ENCODE measurements at regions not wholly inside any gene's neighbourhood (a gene's known extent, or its start where the extent isn't known, plus 50 kb on each side); places are given as distances from the start of the nearest gene placed in this dataset.

DNA sequence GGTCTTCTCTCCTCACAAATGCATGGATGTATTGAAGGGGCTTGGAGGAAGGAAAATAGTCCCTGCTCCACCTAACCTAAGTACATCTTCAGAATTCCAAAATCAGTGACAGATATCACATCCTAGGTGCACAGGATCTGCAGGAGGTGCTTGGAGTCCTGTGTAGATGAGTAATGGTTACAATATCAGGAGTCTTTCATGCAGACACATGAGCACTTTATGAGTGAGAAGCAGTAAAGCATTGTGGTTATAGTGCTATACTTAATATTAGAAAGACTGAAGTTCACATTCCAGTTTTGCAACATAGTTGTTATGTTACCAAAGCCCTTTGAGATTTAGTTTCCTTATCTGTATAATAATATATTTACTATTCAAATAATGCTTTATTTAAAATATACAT lies 516.7 kb downstream of the NEBL start:
- TF ChIP-seq, protein P1, sequence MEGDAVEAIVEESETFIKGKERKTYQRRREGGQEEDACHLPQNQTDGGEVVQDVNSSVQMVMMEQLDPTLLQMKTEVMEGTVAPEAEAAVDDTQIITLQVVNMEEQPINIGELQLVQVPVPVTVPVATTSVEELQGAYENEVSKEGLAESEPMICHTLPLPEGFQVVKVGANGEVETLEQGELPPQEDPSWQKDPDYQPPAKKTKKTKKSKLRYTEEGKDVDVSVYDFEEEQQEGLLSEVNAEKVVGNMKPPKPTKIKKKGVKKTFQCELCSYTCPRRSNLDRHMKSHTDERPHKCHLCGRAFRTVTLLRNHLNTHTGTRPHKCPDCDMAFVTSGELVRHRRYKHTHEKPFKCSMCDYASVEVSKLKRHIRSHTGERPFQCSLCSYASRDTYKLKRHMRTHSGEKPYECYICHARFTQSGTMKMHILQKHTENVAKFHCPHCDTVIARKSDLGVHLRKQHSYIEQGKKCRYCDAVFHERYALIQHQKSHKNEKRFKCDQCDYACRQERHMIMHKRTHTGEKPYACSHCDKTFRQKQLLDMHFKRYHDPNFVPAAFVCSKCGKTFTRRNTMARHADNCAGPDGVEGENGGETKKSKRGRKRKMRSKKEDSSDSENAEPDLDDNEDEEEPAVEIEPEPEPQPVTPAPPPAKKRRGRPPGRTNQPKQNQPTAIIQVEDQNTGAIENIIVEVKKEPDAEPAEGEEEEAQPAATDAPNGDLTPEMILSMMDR (IDR thresholded peaks at IDR 0.05) = no peak
- TF ChIP-seq ZFP36 (IDR thresholded peaks at IDR 0.05; ENCODE audit: borderline replicate concordance, partially characterized antibody) (no peak), KDM1A (IDR thresholded peaks at IDR 0.05; ENCODE audit: low read depth) (no peak), HDAC2 (IDR thresholded peaks at IDR 0.05) (no peak), MYC (IDR thresholded peaks at IDR 0.05; ENCODE audit: borderline replicate concordance, low read length) (no peak), RCOR1 (IDR thresholded peaks at IDR 0.05; ENCODE audit: low read depth, low read length) (no peak), POLR2A (IDR thresholded peaks at IDR 0.05; ENCODE audit: low read length) (no peak), FOXS1 (CRISPR knock-in tag; IDR thresholded peaks at IDR 0.05) (no peak), EP300 (IDR thresholded peaks at IDR 0.05) (no peak), JUNB (IDR thresholded peaks at IDR 0.05) (no peak), GATA3 (IDR thresholded peaks at IDR 0.05; ENCODE audit: borderline replicate concordance) (no peak), POLR2AphosphoS2 (conservative IDR thresholded peaks at IDR 0.05; ENCODE audit: low read length) (no peak)
- TF ChIP-seq, protein P2, sequence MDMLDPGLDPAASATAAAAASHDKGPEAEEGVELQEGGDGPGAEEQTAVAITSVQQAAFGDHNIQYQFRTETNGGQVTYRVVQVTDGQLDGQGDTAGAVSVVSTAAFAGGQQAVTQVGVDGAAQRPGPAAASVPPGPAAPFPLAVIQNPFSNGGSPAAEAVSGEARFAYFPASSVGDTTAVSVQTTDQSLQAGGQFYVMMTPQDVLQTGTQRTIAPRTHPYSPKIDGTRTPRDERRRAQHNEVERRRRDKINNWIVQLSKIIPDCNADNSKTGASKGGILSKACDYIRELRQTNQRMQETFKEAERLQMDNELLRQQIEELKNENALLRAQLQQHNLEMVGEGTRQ (IDR thresholded peaks at IDR 0.05) = no peak

All from A549 (cell line).